Mammary epithelial cell (primary cell): ENCODE measurements at regions not wholly inside any gene's neighbourhood (a gene's known extent, or its start where the extent isn't known, plus 50 kb on each side); places are given as distances from the start of the nearest gene placed in this dataset.

Experiments used
- EZH2 ChIP-seq: IDR thresholded peaks from 2 replicates; pipeline ENCODE4 v1.6.1; 2012; ENCODE audit warnings: low read length, inconsistent platforms, borderline replicate concordance
- TF ChIP-seq, protein P1 (sequence below), 2 donors: IDR thresholded peaks in 1 of 2; conservative IDR thresholded peaks in 1 of 2; 2 replicates each; pipeline ENCODE4 v1.5.1; 2011 to 2012; ENCODE audit warnings: inconsistent platforms in 2 of 2, low read length in 2 of 2, mild to moderate bottlenecking in 2 of 2, control low read depth in 1 of 2, low read depth in 1 of 2; ENCODE audit not compliant: insufficient read depth in 1 of 2; ENCODE audit errors: extremely low read depth in 1 of 2

GRCh38 chr4:4808086-4808485, 51.4 kb upstream of the MSX1 start:
- no peak for TF ChIP-seq EZH2
- TF ChIP-seq, protein P1, sequence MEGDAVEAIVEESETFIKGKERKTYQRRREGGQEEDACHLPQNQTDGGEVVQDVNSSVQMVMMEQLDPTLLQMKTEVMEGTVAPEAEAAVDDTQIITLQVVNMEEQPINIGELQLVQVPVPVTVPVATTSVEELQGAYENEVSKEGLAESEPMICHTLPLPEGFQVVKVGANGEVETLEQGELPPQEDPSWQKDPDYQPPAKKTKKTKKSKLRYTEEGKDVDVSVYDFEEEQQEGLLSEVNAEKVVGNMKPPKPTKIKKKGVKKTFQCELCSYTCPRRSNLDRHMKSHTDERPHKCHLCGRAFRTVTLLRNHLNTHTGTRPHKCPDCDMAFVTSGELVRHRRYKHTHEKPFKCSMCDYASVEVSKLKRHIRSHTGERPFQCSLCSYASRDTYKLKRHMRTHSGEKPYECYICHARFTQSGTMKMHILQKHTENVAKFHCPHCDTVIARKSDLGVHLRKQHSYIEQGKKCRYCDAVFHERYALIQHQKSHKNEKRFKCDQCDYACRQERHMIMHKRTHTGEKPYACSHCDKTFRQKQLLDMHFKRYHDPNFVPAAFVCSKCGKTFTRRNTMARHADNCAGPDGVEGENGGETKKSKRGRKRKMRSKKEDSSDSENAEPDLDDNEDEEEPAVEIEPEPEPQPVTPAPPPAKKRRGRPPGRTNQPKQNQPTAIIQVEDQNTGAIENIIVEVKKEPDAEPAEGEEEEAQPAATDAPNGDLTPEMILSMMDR (conservative IDR thresholded peaks at IDR 0.05 in 1 of 2, IDR thresholded peaks at IDR 0.05 in 1 of 2; ENCODE audit: extremely low read depth in 1 of 2, insufficient read depth in 1 of 2, low read depth in 1 of 2, low read length in 2 of 2), result no peak
